ENCODE measurements at regions not wholly inside any gene's neighbourhood (a gene's known extent, or its start where the extent isn't known, plus 50 kb on each side); places are given as distances from the start of the nearest gene placed in this dataset.

GRCh38 chr15:26439681-26440080 lies 333.2 kb downstream of the GABRB3 start:
- no peak for TF ChIP-seq CTCF (IDR thresholded peaks at IDR 0.05)
- no peak for TF ChIP-seq POLR2AphosphoS5 (IDR thresholded peaks at IDR 0.05)
- TF ChIP-seq POLR2A (IDR thresholded peaks at IDR 0.05; ENCODE audit: low read depth), result no peak
- no peak for TF ChIP-seq EP300 (IDR thresholded peaks at IDR 0.05)
